Islet precursor cell (in vitro differentiated cells): ENCODE measurements at regions not wholly inside any gene's neighbourhood (a gene's known extent, or its start where the extent isn't known, plus 50 kb on each side); places are given as distances from the start of the nearest gene placed in this dataset.
"Not testable (repeated sequence)": the region's sequence is repeated elsewhere in the genome, so short reads cannot be mapped to it uniquely, and the experiment has no call there.

ENCODE experiments used
- DNase-seq: peaks from one replicate; pipeline ENCODE4 v3.0.0-alpha.2; 2018

- DNase-seq: no peak
Measured at GRCh38 chr5:135776457-135776856, 58.0 kb upstream of the SLC25A48 start.

GRCh38 chr5:135761746-135762145, 72.7 kb upstream of the SLC25A48 start:
- no peak for DNase-seq

- DNase-seq: no peak
Measured at GRCh38 chr5:135759149-135759784, 75.2 kb upstream of the SLC25A48 start.

GRCh38 chr5:135753990-135754389, 80.5 kb upstream of the SLC25A48 start:
- DNase-seq: no peak

- DNase-seq: no peak
Measured at GRCh38 chr5:135750506-135750905, 84.0 kb upstream of the SLC25A48 start.

- DNase-seq: no peak
Measured at GRCh38 chr5:135747824-135748223, 86.6 kb upstream of the SLC25A48 start.

GRCh38 chr5:135745897-135746500, 88.5 kb upstream of the SLC25A48 start:
- no peak for DNase-seq

- peak; percentile 61 for DNase-seq
Measured at GRCh38 chr5:135743705-135744411, 90.6 kb upstream of the SLC25A48 start.

- peak; percentile 44 for DNase-seq
Measured at GRCh38 chr5:135743181-135743580, 91.3 kb upstream of the SLC25A48 start.

- DNase-seq: not testable (repeated sequence)
Measured at GRCh38 chr5:135742240-135742639, 92.2 kb upstream of the SLC25A48 start.

GRCh38 chr5:135741040-135741439, 93.4 kb upstream of the SLC25A48 start:
- no peak for DNase-seq

GRCh38 chr5:135740475-135740874, 94.0 kb upstream of the SLC25A48 start:
- DNase-seq: peak; percentile 62

GRCh38 chr5:135739383-135739981, 95.0 kb upstream of the SLC25A48 start:
- DNase-seq: peak; percentile 38

GRCh38 chr5:135738564-135738875, 95.9 kb upstream of the SLC25A48 start:
- DNase-seq: no peak

- peak; percentile 37 for DNase-seq
Measured at GRCh38 chr5:135737701-135738563, 96.5 kb upstream of the SLC25A48 start.

- peak; percentile 10 for DNase-seq
Measured at GRCh38 chr5:135736952-135737351, 97.5 kb upstream of the SLC25A48 start.

- peak; percentile 20 for DNase-seq
Measured at GRCh38 chr5:135735831-135736230, 98.6 kb upstream of the SLC25A48 start.

- peak; percentile 21 for DNase-seq
Measured at GRCh38 chr5:135734956-135735355, 99.5 kb upstream of the SLC25A48 start.

- DNase-seq: not testable (repeated sequence)
Measured at GRCh38 chr5:135731034-135731433, 103.4 kb upstream of the SLC25A48 start.

- DNase-seq: not testable (repeated sequence)
Measured at GRCh38 chr5:135730161-135730560, 104.3 kb upstream of the SLC25A48 start.

GRCh38 chr5:135729321-135729786, 105.1 kb upstream of the SLC25A48 start:
- no peak for DNase-seq

- DNase-seq: no peak
Measured at GRCh38 chr5:135724617-135725016, 109.8 kb upstream of the SLC25A48 start.

- DNase-seq: no peak
Measured at GRCh38 chr5:135723491-135723890, 111.0 kb upstream of the SLC25A48 start.
